IMR-90 (cell line): ENCODE measurements at regions not wholly inside any gene's neighbourhood (a gene's known extent, or its start where the extent isn't known, plus 50 kb on each side); places are given as distances from the start of the nearest gene placed in this dataset.

Experiments
- ATAC-seq: fragments of 200-7000 bp; cut with Tn5 transposase; 2 replicates; pipeline ENCODE4 v1.9.1; 2020; ENCODE audit warnings: low read depth, mild to moderate bottlenecking, moderate library complexity
- BruUV-seq: library from RNA; stranded (reverse); fragments of 400-500 nt; replicated peaks from 2 replicates; lab custom pipeline; 2021; lab: Mats Ljungman, UMichigan
- CTCF ChIA-PET: fragments of 300-600 bp; formaldehyde crosslinking; extraction: SDS; loops from one replicate; lab custom pipeline; 2021; ENCODE audit warnings: antibody characterized with exemption; lab: Yijun Ruan, JAX
- POLR2A ChIA-PET: fragments of 300-600 bp; sonication (Branson Sonifier 250); formaldehyde crosslinking; loops from one replicate; lab custom pipeline; 2022; ENCODE audit warnings: antibody characterized with exemption; ENCODE audit not compliant: unreplicated experiment; lab: Charles Lee
- DNase-seq: peaks from one replicate; pipeline ENCODE4 v3.0.0; 2013
- H2AFZ ChIP-seq: replicated peaks from 2 replicates; pipeline ENCODE3; 2013; ENCODE audit warnings: low read length, mild to moderate bottlenecking; ENCODE audit not compliant: poor library complexity
- H2AK5ac ChIP-seq: 2 replicates; pipeline ENCODE4 v1.6.1; 2013; ENCODE audit warnings: low read depth, low read length, inconsistent platforms
- H2AK9ac ChIP-seq: replicated peaks from 2 replicates; pipeline ENCODE3; 2013; ENCODE audit warnings: mild to moderate bottlenecking, low read depth, low read length, moderate library complexity; ENCODE audit not compliant: poor library complexity
- H2BK120ac ChIP-seq: 2 replicates; pipeline ENCODE4 v1.6.1; 2013; ENCODE audit warnings: low read depth, low read length, inconsistent platforms
- H2BK15ac ChIP-seq: 3 replicates; pipeline ENCODE4 v1.6.1; 2013; ENCODE audit warnings: low read depth, low read length, inconsistent platforms
- H2BK20ac ChIP-seq: 2 replicates; pipeline ENCODE4 v1.6.1; 2013; ENCODE audit warnings: low read depth, mild to moderate bottlenecking, inconsistent platforms, low read length, moderate library complexity
- H2BK5ac ChIP-seq: 2 replicates; pipeline ENCODE4 v1.6.1; 2013; ENCODE audit warnings: mild to moderate bottlenecking, low read depth, low read length, inconsistent platforms; ENCODE audit not compliant: poor library complexity, severe bottlenecking
- H3K14ac ChIP-seq: replicated peaks from 2 replicates; pipeline ENCODE4 v1.6.1; 2013; ENCODE audit warnings: low read depth, low read length, inconsistent platforms
- H3K18ac ChIP-seq: 2 replicates; pipeline ENCODE4 v1.6.1; 2013; ENCODE audit warnings: low read depth, low read length, control low read depth
- H3K23ac ChIP-seq: 2 replicates; pipeline ENCODE4 v1.6.1; 2013; ENCODE audit warnings: low read depth, low read length, inconsistent platforms
- H3K27ac ChIP-seq: 2 replicates; pipeline ENCODE4 v1.5.1; 2013; ENCODE audit warnings: mild to moderate bottlenecking, control low read depth, low read length; ENCODE audit not compliant: insufficient read depth
- H3K27me3 ChIP-seq: 2 replicates; pipeline ENCODE4 v1.6.1; 2013; ENCODE audit warnings: low read length; ENCODE audit not compliant: control insufficient read depth, insufficient read depth
- H3K36me3 ChIP-seq: 2 replicates; pipeline ENCODE4 v1.6.1; 2013; ENCODE audit warnings: low read length, mixed read lengths; ENCODE audit not compliant: control insufficient read depth, insufficient read depth
- H3K4ac ChIP-seq: 2 replicates; pipeline ENCODE4 v1.6.1; 2013; ENCODE audit warnings: low read depth, low read length, inconsistent platforms
- H3K4me1 ChIP-seq: 2 replicates; pipeline ENCODE4 v1.6.1; 2013; ENCODE audit warnings: low read length, mixed read lengths; ENCODE audit not compliant: control insufficient read depth, insufficient read depth
- H3K4me2 ChIP-seq: 2 replicates; pipeline ENCODE4 v1.6.1; 2013; ENCODE audit warnings: low read depth, mild to moderate bottlenecking, control low read depth, low read length, moderate library complexity
- H3K4me3 ChIP-seq: 2 replicates; pipeline ENCODE4 v1.5.1; 2013; ENCODE audit warnings: low read depth, mild to moderate bottlenecking, control low read depth, low read length, moderate library complexity; ENCODE audit not compliant: insufficient read depth
- H3K56ac ChIP-seq: 2 replicates; pipeline ENCODE4 v1.6.1; 2013; ENCODE audit warnings: low read length, inconsistent platforms; ENCODE audit not compliant: insufficient read depth; ENCODE audit errors: extremely low read depth
- H3K79me1 ChIP-seq, 2 experiments: 2 replicates each; pipeline ENCODE4 v1.6.1; 2013; ENCODE audit warnings: low read length in 2 of 2, inconsistent platforms in 1 of 2, low read depth in 1 of 2
- H3K9ac ChIP-seq: 2 replicates; pipeline ENCODE4 v1.6.1; 2013; ENCODE audit warnings: low read depth, low read length, control low read depth
- H3K9me1 ChIP-seq: 2 replicates; pipeline ENCODE4 v1.6.1; 2013; ENCODE audit warnings: low read length, inconsistent platforms; ENCODE audit not compliant: insufficient read depth
- H3K9me3 ChIP-seq: 2 replicates; pipeline ENCODE4 v1.6.1; 2013; ENCODE audit warnings: low read length; ENCODE audit not compliant: control insufficient read depth, insufficient read depth
- H4K20me1 ChIP-seq: 2 replicates; pipeline ENCODE4 v1.6.1; 2013; ENCODE audit warnings: low read length, inconsistent platforms; ENCODE audit not compliant: insufficient read depth
- H4K5ac ChIP-seq: 2 replicates; pipeline ENCODE4 v1.6.1; 2013; ENCODE audit warnings: mild to moderate bottlenecking, low read depth, low read length, control low read depth
- H4K8ac ChIP-seq, 2 experiments: 2 replicates each; pipeline ENCODE4 v1.6.1; 2013; ENCODE audit warnings: low read depth in 2 of 2, low read length in 2 of 2, control low read depth in 1 of 2, inconsistent platforms in 1 of 2
- H4K91ac ChIP-seq: 2 replicates; pipeline ENCODE4 v1.6.1; 2013; ENCODE audit warnings: low read depth, low read length, inconsistent platforms; ENCODE audit not compliant: insufficient read depth
- CEBPB ChIP-seq: IDR thresholded peaks from 2 replicates; pipeline ENCODE4 v1.6.1; 2012; ENCODE audit warnings: low read depth, low read length, improper control_type of control experiment
- CHD1 ChIP-seq: IDR thresholded peaks from 2 replicates; pipeline ENCODE4 v1.6.1; 2012; ENCODE audit warnings: low read depth, low read length, improper control_type of control experiment
- MAZ ChIP-seq: IDR thresholded peaks from 2 replicates; pipeline ENCODE4 v1.6.1; 2012; ENCODE audit warnings: low read depth, mild to moderate bottlenecking, low read length, improper control_type of control experiment, moderate library complexity, borderline replicate concordance
- MXI1 ChIP-seq: IDR thresholded peaks from 2 replicates; pipeline ENCODE4 v1.6.1; 2012; ENCODE audit warnings: low read depth, mild to moderate bottlenecking, low read length, moderate library complexity, borderline replicate concordance
- NFE2L2 ChIP-seq: fragments of 150-350 bp; IDR thresholded peaks from 2 replicates; pipeline ENCODE4 v1.6.1; 2016; ENCODE audit warnings: low read depth, mild to moderate bottlenecking, low read length
- POLR2A ChIP-seq: IDR thresholded peaks from 2 replicates; pipeline ENCODE4 v1.6.1; 2012; ENCODE audit warnings: mild to moderate bottlenecking, low read depth, low read length
- RAD21 ChIP-seq: IDR thresholded peaks from 2 replicates; pipeline ENCODE4 v1.6.1; 2012; ENCODE audit warnings: low read length, improper control_type of control experiment
- RCOR1 ChIP-seq: IDR thresholded peaks from 2 replicates; pipeline ENCODE4 v1.6.1; 2012; ENCODE audit warnings: mild to moderate bottlenecking, low read length, improper control_type of control experiment; ENCODE audit not compliant: insufficient replicate concordance
- SMC3 ChIP-seq: fragments of 150-350 bp; IDR thresholded peaks from 2 replicates; pipeline ENCODE4 v1.6.1; 2016; ENCODE audit warnings: low read depth, mild to moderate bottlenecking, antibody characterized with exemption, low read length, moderate library complexity
- dilution Hi-C: fragments of 300-500 bp; cut with HindIII; formaldehyde crosslinking; loops from one replicate; pipeline ENCODE4 v1.14.3; 2018; ENCODE audit warnings: low sequenced_read_pairs; ENCODE audit not compliant: unreplicated experiment
- in situ Hi-C: fragments of 300-500 bp; cut with MboI; formaldehyde crosslinking; loops from 3 replicates; pipeline ENCODE4 v1.14.3; 2019; ENCODE audit warnings: low sequenced_read_pairs, inconsistent platforms, mixed read lengths
- intact Hi-C: fragments of 100-400 bp; cut with micrococcal nuclease; formaldehyde crosslinking; loops from 2 replicates; pipeline ENCODE4 v1.10.0; 2022

- Histone ChIP-seq H2BK20ac (no peak overlapping the region), H4K91ac (no peak overlapping the region), H4K20me1 (no peaks in the 10 kb centered on the region), H3K9me3 (peaks cover 11% of the 10 kb centered on the region), H3K9ac (no peak overlapping the region), H3K79me1 (no peaks in the 10 kb centered on the region), H3K27ac (no peak overlapping the region), H3K4ac (no peak overlapping the region), H3K4me2 (no peak overlapping the region), H3K36me3 (no peaks in the 10 kb centered on the region), H3K4me3 (no peak overlapping the region), H3K18ac (no peak overlapping the region), H3K14ac (no peak overlapping the region), H2AK9ac (no peak overlapping the region), H2BK15ac (no peak overlapping the region), H4K5ac (no peak overlapping the region), H4K8ac (no peak overlapping the region), H3K4me1 (no peaks in the 10 kb centered on the region), H3K27me3 (no peaks in the 10 kb centered on the region), H2BK120ac (no peak overlapping the region), H2AK5ac (no peak overlapping the region), H2BK5ac (no peak overlapping the region), H3K9me1 (no peaks in the 10 kb centered on the region), H3K56ac (no peak overlapping the region), H2AFZ (no peak overlapping the region), H3K23ac (no peak overlapping the region)
- intact Hi-C loops: no loop called here
- DNase-seq (no peak), ATAC-seq (no peak)
- ChIA-PET CTCF (no interaction called here), POLR2A (no interaction called here)
- in situ Hi-C loops: no loop called here
- TF ChIP-seq MAZ: no peak
- TF ChIP-seq CEBPB: no peak
- TF ChIP-seq CHD1: no peak
- TF ChIP-seq SMC3: no peak
- TF ChIP-seq NFE2L2: no peak
- TF ChIP-seq RCOR1: no peak
- TF ChIP-seq RAD21: no peak
- TF ChIP-seq POLR2A: no peak
- TF ChIP-seq MXI1: no peak
- dilution Hi-C loops: no loop called here
- BruUV-seq: no TSS peak
Observed at GRCh38 chr1:106554294-106554693, 502.2 kb upstream of the PRMT6 start.
